Gastrocnemius medialis (tissue), 4 donors: ENCODE measurements at regions not wholly inside any gene's neighbourhood (a gene's known extent, or its start where the extent isn't known, plus 50 kb on each side); places are given as distances from the start of the nearest gene placed in this dataset.

Source experiments
- ATAC-seq, 2 donors: fragments of 150-250 bp; one replicate each; pipeline ENCODE4 v1.9.1; 2016
- DNase-seq, 2 donors: peaks; one replicate each; pipeline ENCODE4 v3.0.0-alpha.2; 2019
- H3K27ac ChIP-seq, 4 donors: fragments of 200-600 bp; sonication (generic); 1 replicate in 1 of 4; 2 replicates in 3 of 4; pipeline ENCODE4 v1.5.1; 2016 to 2018; ENCODE audit warnings: mild to moderate bottlenecking in 2 of 4, moderate library complexity in 1 of 4
- H3K27me3 ChIP-seq, 3 donors: fragments of 200-600 bp; sonication (generic) in 2 of 3; 1 replicate in 1 of 3; 2 replicates in 2 of 3; pipeline versions ENCODE4 v1.5.1 to v1.6.0; 2016 to 2019; ENCODE audit warnings: mild to moderate bottlenecking in 1 of 3, moderate library complexity in 1 of 3
- H3K36me3 ChIP-seq, 2 donors: fragments of 200-600 bp; sonication (generic) in 1 of 2; one replicate each; pipeline ENCODE4 v1.5.1; 2017 to 2018
- H3K4me1 ChIP-seq, 2 donors: fragments of 200-600 bp; sonication (generic) in 1 of 2; one replicate each; pipeline ENCODE4 v1.5.1; 2016 to 2017; ENCODE audit warnings: mild to moderate bottlenecking in 2 of 2
- H3K4me3 ChIP-seq, 4 donors: fragments of 200-600 bp; sonication (generic) in 3 of 4; 1 replicate in 1 of 4; 2 replicates in 3 of 4; pipeline ENCODE4 v1.5.1; 2016 to 2019; ENCODE audit warnings: mild to moderate bottlenecking in 2 of 4
- H3K9me3 ChIP-seq, 3 donors: fragments of 200-600 bp; sonication (generic) in 2 of 3; 1 replicate in 1 of 3; 2 replicates in 2 of 3; pipeline ENCODE4 v1.5.1; 2016 to 2019
- POLR2A ChIP-seq, 2 donors: fragments of 450-650 bp; IDR thresholded peaks; one replicate each; pipeline ENCODE4 v1.6.1; 2017; ENCODE audit warnings: antibody characterized with exemption in 2 of 2, mild to moderate bottlenecking in 2 of 2, moderate library complexity in 2 of 2
- in situ Hi-C, 4 donors: fragments of 200-750 bp; cut with MboI; loops; one replicate each; pipeline versions ENCODE4 v1.15.0 to v1.8.0; 2017; ENCODE audit warnings: low sequenced_read_pairs in 4 of 4
- intact Hi-C: fragments of 100-400 bp; cut with DNase I; formaldehyde crosslinking; loops from one replicate; pipeline ENCODE4 v1.15.1; 2023; ENCODE audit warnings: low total_unique reads
- TF ChIP-seq, protein P1 (sequence below), 5 experiments: fragments of 450-650 bp in 3 of 5; fragments of 200-600 bp in 2 of 5; sonication (generic) in 2 of 5; IDR thresholded peaks in 4 of 5; conservative IDR thresholded peaks in 1 of 5; 1 replicate in 4 of 5; 2 replicates in 1 of 5; pipeline ENCODE4 v1.5.1; 2016 to 2019; ENCODE audit warnings: antibody characterized with exemption in 5 of 5, mild to moderate bottlenecking in 3 of 5, moderate library complexity in 3 of 5

DNA sequence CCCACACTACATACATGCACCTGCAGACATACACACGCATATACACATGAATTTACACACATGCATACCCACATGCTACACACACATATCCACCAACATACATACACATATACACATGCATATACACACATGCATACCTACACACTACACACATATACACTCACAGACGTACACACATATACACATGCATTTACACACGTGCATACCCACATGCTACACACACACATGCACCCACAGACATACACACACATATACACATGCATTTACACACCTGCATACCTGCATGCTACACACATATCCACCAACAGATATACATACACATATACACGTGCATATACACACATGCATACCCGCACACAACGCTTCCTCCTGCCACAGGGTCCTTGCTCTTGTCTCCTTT is 61.2 kb upstream of the SLC25A33 start:
- no peaks in the 10 kb centered on the region for H3K36me3 ChIP-seq
- in situ Hi-C loops (loop anchor here in 1 of 4 donors (25.0 kb wide), 1 partner anchor 341 kb away; the partner anchor contains the start of gene GPR157), intact Hi-C loops (no loop called here)
- H3K27ac ChIP-seq = no peak overlapping the region
- H3K4me3 ChIP-seq = no peak overlapping the region
- H3K4me1 ChIP-seq = no peaks in the 10 kb centered on the region
- H3K27me3 ChIP-seq = peaks cover 0 to 5% (median 0%) of the 10 kb centered on the region in 3 donors
- ATAC-seq = no peak
- TF ChIP-seq, protein P1, sequence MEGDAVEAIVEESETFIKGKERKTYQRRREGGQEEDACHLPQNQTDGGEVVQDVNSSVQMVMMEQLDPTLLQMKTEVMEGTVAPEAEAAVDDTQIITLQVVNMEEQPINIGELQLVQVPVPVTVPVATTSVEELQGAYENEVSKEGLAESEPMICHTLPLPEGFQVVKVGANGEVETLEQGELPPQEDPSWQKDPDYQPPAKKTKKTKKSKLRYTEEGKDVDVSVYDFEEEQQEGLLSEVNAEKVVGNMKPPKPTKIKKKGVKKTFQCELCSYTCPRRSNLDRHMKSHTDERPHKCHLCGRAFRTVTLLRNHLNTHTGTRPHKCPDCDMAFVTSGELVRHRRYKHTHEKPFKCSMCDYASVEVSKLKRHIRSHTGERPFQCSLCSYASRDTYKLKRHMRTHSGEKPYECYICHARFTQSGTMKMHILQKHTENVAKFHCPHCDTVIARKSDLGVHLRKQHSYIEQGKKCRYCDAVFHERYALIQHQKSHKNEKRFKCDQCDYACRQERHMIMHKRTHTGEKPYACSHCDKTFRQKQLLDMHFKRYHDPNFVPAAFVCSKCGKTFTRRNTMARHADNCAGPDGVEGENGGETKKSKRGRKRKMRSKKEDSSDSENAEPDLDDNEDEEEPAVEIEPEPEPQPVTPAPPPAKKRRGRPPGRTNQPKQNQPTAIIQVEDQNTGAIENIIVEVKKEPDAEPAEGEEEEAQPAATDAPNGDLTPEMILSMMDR (IDR thresholded peaks at IDR 0.05 in 4 of 5, conservative IDR thresholded peaks at IDR 0.05 in 1 of 5) = no peak
- TF ChIP-seq POLR2A (IDR thresholded peaks at IDR 0.05) = no peak
- no peaks in the 10 kb centered on the region for H3K9me3 ChIP-seq
- no peak for DNase-seq

DNA sequence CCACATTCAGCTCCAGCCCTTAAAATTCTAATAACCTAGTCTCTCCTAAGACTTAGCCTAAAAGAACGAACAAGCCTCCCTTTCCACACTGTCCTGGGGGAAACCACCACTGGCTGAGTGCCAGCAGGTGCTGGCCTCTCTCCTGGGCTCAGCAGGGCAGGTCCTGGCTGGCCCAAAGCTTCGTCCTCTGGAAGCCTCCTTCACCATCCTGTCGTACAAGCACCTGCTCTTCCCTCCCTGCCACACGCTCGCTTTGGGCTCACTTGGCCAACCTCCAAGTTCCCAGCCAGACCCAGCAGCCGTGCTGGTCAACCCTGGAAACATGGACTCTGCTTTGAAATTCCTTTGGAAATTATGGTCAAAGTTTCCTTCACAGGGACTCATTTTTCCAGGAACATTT is 58.2 kb upstream of the SLC25A33 start:
- Histone ChIP-seq H3K9me3 (no peaks in the 10 kb centered on the region), H3K27ac (no peak overlapping the region), H3K36me3 (no peaks in the 10 kb centered on the region), H3K4me3 (no peak overlapping the region), H3K27me3 (no peaks in the 10 kb centered on the region), H3K4me1 (no peaks in the 10 kb centered on the region)
- in situ Hi-C loops (loop anchor here in 1 of 4 donors (25.0 kb wide), 1 partner anchor 344 kb away; the partner anchor contains the start of gene GPR157), intact Hi-C loops (no loop called here)
- ATAC-seq (no peak), DNase-seq (no peak)
- TF ChIP-seq POLR2A (IDR thresholded peaks at IDR 0.05) = no peak
- TF ChIP-seq, protein P1 (IDR thresholded peaks at IDR 0.05 in 4 of 5, conservative IDR thresholded peaks at IDR 0.05 in 1 of 5) = no peak

DNA sequence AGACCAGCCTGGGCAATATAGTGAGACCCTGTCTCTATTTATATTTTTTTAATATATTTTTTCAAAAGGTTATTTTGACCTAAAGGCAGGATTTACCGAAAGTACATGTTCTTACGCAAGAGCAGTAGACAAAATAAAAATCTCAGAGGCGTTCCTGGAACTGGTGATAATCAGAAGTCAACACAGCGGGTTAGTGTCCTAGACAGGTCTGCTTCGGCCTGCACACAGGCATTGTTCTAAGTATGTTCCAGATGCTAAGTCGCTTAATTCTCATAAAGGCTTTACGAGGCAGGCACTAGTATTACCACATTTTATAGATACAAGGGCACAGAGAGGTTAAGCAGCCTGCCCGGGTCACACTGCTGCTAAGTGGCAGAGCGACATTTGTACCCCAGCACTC is 56.9 kb upstream of the SLC25A33 start:
- H3K4me3 ChIP-seq = no peak overlapping the region
- intact Hi-C loops (no loop called here), in situ Hi-C loops (loop anchor here in 1 of 4 donors (25.0 kb wide), 1 partner anchor 345 kb away; the partner anchor contains the start of gene GPR157)
- DNase-seq = no peak
- H3K9me3 ChIP-seq = no peaks in the 10 kb centered on the region
- no peak overlapping the region for H3K27ac ChIP-seq
- H3K4me1 ChIP-seq = no peaks in the 10 kb centered on the region
- TF ChIP-seq, protein P1 (IDR thresholded peaks at IDR 0.05 in 4 of 5, conservative IDR thresholded peaks at IDR 0.05 in 1 of 5) = no peak
- no peak for TF ChIP-seq POLR2A (IDR thresholded peaks at IDR 0.05)
- no peak for ATAC-seq
- no peaks in the 10 kb centered on the region for H3K36me3 ChIP-seq
- no peaks in the 10 kb centered on the region for H3K27me3 ChIP-seq

DNA sequence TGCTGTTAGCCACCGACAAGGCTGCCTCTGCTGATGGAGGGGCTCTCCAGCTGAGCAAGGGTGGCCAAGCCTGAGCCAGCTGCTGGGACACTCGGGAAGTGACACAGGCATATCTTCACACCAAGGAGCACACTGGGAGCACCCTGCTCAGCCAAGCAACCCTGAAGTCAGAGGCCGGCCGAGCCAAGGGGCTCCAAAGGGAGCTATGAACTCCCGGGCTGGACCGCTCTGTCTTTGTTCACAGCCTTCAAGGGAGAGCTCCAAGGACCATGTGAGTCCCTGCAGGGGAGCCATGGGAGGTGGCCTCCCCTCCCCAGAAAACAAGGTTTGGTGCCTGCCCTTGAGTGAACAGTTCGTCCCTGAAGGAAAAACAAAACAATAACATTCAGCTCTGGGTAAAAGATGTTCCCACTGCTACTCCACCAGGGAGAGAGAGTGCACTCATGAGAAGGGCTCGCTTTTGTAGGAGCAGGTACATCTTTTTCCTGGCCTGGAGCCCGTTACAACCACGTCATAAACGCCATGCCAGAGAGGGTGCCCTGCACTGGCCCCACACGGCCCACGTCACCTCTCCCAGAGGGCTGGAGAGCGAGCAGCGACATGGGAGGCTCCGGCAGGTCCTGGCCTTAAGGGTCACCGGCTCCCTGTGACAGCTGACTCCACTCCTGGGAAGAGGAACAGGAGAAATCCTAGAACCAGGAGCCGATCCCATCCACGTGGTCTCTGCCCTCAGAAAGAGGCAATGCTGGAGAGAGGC is 56.3 kb upstream of the SLC25A33 start:
- DNase-seq (no peak), ATAC-seq (no peak)
- in situ Hi-C loops (loop anchor here in 1 of 4 donors (25.0 kb wide), 1 partner anchor 346 kb away; the partner anchor contains the start of gene GPR157), intact Hi-C loops (no loop called here)
- H3K27me3 ChIP-seq = no peaks in the 10 kb centered on the region
- H3K27ac ChIP-seq = no peak overlapping the region
- no peaks in the 10 kb centered on the region for H3K36me3 ChIP-seq
- TF ChIP-seq POLR2A (IDR thresholded peaks at IDR 0.05) = no peak
- TF ChIP-seq, protein P1 (IDR thresholded peaks at IDR 0.05 in 4 of 5, conservative IDR thresholded peaks at IDR 0.05 in 1 of 5) = no peak
- no peaks in the 10 kb centered on the region for H3K9me3 ChIP-seq
- H3K4me1 ChIP-seq = no peaks in the 10 kb centered on the region
- no peak overlapping the region for H3K4me3 ChIP-seq
